CD4-positive, alpha-beta memory T cell (primary cell): ENCODE measurements at regions not wholly inside any gene's neighbourhood (a gene's known extent, or its start where the extent isn't known, plus 50 kb on each side); places are given as distances from the start of the nearest gene placed in this dataset.

Experiments used
- CTCF ChIA-PET: fragments of 350-600 bp; sonication (Branson Sonifier 250); formaldehyde crosslinking; loops from one replicate; lab custom pipeline; 2021; ENCODE audit warnings: inconsistent platforms; ENCODE audit not compliant: partially characterized antibody; lab: Charles Lee
- POLR2A ChIA-PET: fragments of 350-600 bp; sonication (Branson Sonifier 250); formaldehyde crosslinking; loops from one replicate; lab custom pipeline; 2021; ENCODE audit not compliant: partially characterized antibody; lab: Charles Lee
- DNase-seq, 5 donors: peaks; one replicate each; pipeline versions ENCODE4 v3.0.0 to v3.0.0-alpha.2; 2020 to 2022; ENCODE audit warnings: mixed read lengths in 1 of 5
- H3K27ac ChIP-seq: one replicate; pipeline ENCODE4 v1.7.0; 2013; ENCODE audit warnings: low read depth, low read length
- H3K27me3 ChIP-seq: 2 replicates; pipeline ENCODE4 v1.7.0; 2013; ENCODE audit warnings: mild to moderate bottlenecking, low read length, moderate library complexity; ENCODE audit not compliant: insufficient read depth
- H3K36me3 ChIP-seq: 2 replicates; pipeline ENCODE4 v1.7.0; 2013; ENCODE audit warnings: mild to moderate bottlenecking, low read length, moderate library complexity; ENCODE audit not compliant: insufficient read depth
- H3K4me1 ChIP-seq: 2 replicates; pipeline ENCODE4 v1.7.0; 2013; ENCODE audit warnings: mild to moderate bottlenecking, low read length, moderate library complexity; ENCODE audit not compliant: insufficient read depth
- H3K4me3 ChIP-seq, 2 donors: one replicate each; pipeline ENCODE4 v1.7.0; 2013; ENCODE audit warnings: low read length in 2 of 2, mild to moderate bottlenecking in 1 of 2
- H3K9me3 ChIP-seq, 2 donors: one replicate each; pipeline ENCODE4 v1.7.0; 2013; ENCODE audit warnings: low read length in 2 of 2, control low read depth in 1 of 2; ENCODE audit not compliant: control insufficient read depth in 1 of 2
- H3K27ac Mint-ChIP-seq, 7 donors: one replicate each; pipeline ENCODE4 v1.8.0; 2020 to 2021; ENCODE audit warnings: mixed read lengths in 7 of 7, mild to moderate bottlenecking in 6 of 7, inconsistent platforms in 3 of 7, moderate library complexity in 3 of 7
- H3K27me3 Mint-ChIP-seq, 2 donors: one replicate each; pipeline ENCODE4 v1.8.0; 2020 to 2021; ENCODE audit warnings: mixed read lengths in 2 of 2
- H3K36me3 Mint-ChIP-seq, 2 donors: one replicate each; pipeline ENCODE4 v1.8.0; 2020 to 2021; ENCODE audit warnings: mixed read lengths in 2 of 2, inconsistent platforms in 1 of 2, mild to moderate bottlenecking in 1 of 2
- H3K4me1 Mint-ChIP-seq, 4 donors: one replicate each; pipeline ENCODE4 v1.8.0; 2020 to 2021; ENCODE audit warnings: mixed read lengths in 4 of 4, mild to moderate bottlenecking in 1 of 4
- H3K4me3 Mint-ChIP-seq, 8 donors: one replicate each; pipeline ENCODE4 v1.8.0; 2020 to 2021; ENCODE audit warnings: mixed read lengths in 8 of 8, mild to moderate bottlenecking in 7 of 8, moderate library complexity in 6 of 8, inconsistent platforms in 3 of 8
- H3K9me3 Mint-ChIP-seq, 8 donors: one replicate each; pipeline ENCODE4 v1.8.0; 2020 to 2021; ENCODE audit warnings: mixed read lengths in 8 of 8, mild to moderate bottlenecking in 5 of 8, inconsistent platforms in 3 of 8, moderate library complexity in 1 of 8
- intact Hi-C: fragments of 100-400 bp; cut with micrococcal nuclease; formaldehyde crosslinking; loops from one replicate; pipeline ENCODE4 v1.15.1; 2023

DNA sequence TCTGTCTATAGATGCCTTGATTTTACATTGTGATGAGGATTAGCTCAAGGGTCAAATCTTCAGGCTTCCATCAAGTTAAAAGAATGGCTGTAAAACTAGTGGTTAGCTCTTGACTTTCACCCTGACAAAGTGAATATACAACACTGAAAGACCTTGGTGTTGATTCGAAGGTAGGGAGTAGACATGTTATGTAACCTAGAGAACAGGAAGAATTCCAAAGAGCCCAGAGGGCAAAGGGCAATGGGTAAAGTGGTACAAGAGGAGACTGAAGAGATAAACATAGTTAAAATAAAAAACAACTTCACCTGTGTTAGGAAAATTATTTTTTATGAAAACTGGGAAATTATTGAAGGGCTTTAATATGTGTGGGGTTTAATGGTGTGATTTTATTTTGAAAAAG, 833.2 kb upstream of the KLHL1 start:
- Mint-ChIP-seq H3K27me3 (no peaks in the 10 kb centered on the region), H3K9me3 (peaks cover 0 to 8% (median 1%) of the 10 kb centered on the region in 8 donors), H3K4me1 (no peaks in the 10 kb centered on the region), H3K27ac (no peak overlapping the region), H3K36me3 (no peaks in the 10 kb centered on the region), H3K4me3 (no peak overlapping the region)
- DNase-seq: no peak
- CTCF ChIA-PET: no interaction called here
- no peaks in the 10 kb centered on the region for H3K9me3 ChIP-seq
- intact Hi-C loops: no loop called here
- no peaks in the 10 kb centered on the region for H3K4me1 ChIP-seq
- no peak overlapping the region for H3K4me3 ChIP-seq
- no peaks in the 10 kb centered on the region for H3K27me3 ChIP-seq
- POLR2A ChIA-PET: no interaction called here
- H3K36me3 ChIP-seq: no peaks in the 10 kb centered on the region
- no peak overlapping the region for H3K27ac ChIP-seq

DNA sequence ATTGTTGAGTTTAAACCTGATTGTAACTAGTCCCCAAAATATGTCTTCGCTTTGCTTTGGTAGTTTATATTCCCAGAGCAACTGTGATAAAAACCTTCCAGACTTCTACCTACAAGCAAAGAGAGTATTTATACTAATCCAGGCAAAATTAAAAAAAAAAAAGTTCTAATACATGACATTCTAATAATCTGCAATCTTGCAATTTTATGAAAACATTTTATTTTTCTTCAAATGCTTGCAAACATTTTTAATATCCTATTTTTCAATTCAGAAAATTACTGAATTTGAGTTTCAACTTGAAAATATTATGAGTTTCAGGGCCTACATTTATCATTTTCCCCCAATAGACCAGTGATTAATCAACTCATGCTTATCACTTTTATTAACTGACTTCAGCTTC, 830.2 kb upstream of the KLHL1 start:
- no peaks in the 10 kb centered on the region for H3K4me1 ChIP-seq
- CTCF ChIA-PET: no interaction called here
- intact Hi-C loops: no loop called here
- Mint-ChIP-seq H3K4me1 (no peaks in the 10 kb centered on the region), H3K27ac (no peak overlapping the region), H3K9me3 (peaks cover 0 to 9% (median under 1%) of the 10 kb centered on the region in 8 donors), H3K4me3 (no peak overlapping the region), H3K36me3 (no peaks in the 10 kb centered on the region), H3K27me3 (no peaks in the 10 kb centered on the region)
- H3K27ac ChIP-seq: no peak overlapping the region
- no peak overlapping the region for H3K4me3 ChIP-seq
- POLR2A ChIA-PET: no interaction called here
- H3K27me3 ChIP-seq: no peaks in the 10 kb centered on the region
- DNase-seq: no peak
- H3K9me3 ChIP-seq: no peaks in the 10 kb centered on the region
- H3K36me3 ChIP-seq: no peaks in the 10 kb centered on the region

DNA sequence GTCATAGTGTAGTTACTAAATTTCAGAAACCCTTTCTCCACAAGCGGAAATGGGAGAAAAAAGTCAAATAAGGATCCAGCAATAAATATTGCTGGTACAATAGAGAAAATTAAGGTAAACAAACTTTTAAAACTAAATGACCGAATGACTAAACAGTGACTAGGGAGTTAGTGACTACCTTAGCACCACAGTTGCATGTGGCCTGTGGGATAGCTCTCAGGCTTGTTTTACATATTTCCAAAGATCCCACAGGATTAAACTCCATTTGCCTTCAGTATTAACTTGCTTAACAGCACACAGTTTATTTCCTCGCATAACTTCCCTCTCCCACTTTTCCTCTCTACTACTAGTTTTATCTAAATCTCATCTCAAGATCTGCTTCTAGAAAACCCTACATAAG, 824.3 kb upstream of the KLHL1 start:
- Histone ChIP-seq H3K27ac (no peak overlapping the region), H3K36me3 (no peaks in the 10 kb centered on the region), H3K4me1 (no peaks in the 10 kb centered on the region), H3K27me3 (no peaks in the 10 kb centered on the region), H3K4me3 (no peak overlapping the region), H3K9me3 (no peaks in the 10 kb centered on the region)
- intact Hi-C loops: no loop called here
- no peaks in the 10 kb centered on the region for H3K4me1 Mint-ChIP-seq
- POLR2A ChIA-PET: no interaction called here
- peaks cover 0 to 9% (median 0%) of the 10 kb centered on the region in 8 donors for H3K9me3 Mint-ChIP-seq
- H3K27ac Mint-ChIP-seq: no peak overlapping the region
- H3K27me3 Mint-ChIP-seq: no peaks in the 10 kb centered on the region
- no peak for DNase-seq
- CTCF ChIA-PET: no interaction called here
- H3K4me3 Mint-ChIP-seq: no peak overlapping the region
- H3K36me3 Mint-ChIP-seq: no peaks in the 10 kb centered on the region

DNA sequence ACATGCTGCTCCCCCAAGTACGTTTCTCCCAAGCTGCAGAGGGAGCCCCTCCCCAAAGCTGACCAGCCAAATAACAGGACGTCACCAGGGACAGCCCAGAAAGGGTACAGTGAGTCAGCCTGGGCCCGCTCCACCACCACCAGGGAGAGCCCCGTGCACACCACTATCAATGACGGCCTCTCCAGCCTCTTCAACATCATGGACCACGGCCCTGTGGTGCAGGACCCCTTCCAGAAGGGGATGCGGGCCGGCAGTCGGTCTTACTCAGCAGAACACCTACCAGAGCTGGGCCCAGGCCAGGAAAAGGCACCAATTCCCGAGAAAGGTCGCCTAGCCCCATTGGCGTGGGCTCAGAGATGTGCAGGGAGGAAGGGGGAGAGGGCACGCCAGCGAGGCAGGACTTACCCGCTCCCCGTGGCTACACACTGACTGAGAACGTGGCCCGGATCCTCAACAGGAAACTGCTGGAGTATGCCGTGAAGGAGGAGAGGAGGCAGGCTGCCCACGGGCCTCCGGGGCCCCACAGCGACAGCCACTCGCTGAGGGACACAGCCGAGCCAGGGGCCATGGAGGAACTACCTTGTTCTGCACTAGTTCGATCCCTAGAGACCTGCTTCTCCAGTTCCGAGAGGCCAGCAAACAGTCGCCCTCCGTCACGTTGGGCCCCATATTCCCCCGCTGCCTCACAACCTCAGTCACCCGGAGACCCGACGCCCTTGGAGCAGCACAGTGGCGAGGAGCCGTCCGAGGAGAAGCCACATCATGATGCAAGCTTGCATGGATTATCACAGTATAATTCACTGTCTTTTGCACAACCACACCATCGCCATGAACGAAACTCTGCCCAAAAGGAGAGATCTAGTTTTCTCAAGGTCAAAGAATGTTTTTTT, 815.9 kb upstream of the KLHL1 start:
- no peak for DNase-seq
- Histone ChIP-seq H3K4me1 (no peaks in the 10 kb centered on the region), H3K9me3 (no peaks in the 10 kb centered on the region), H3K4me3 (no peak overlapping the region), H3K27ac (no peak overlapping the region), H3K36me3 (no peaks in the 10 kb centered on the region), H3K27me3 (no peaks in the 10 kb centered on the region)
- POLR2A ChIA-PET: no interaction called here
- H3K4me3 Mint-ChIP-seq: no peak overlapping the region
- intact Hi-C loops: no loop called here
- CTCF ChIA-PET: no interaction called here
- no peaks in the 10 kb centered on the region for H3K36me3 Mint-ChIP-seq
- H3K27ac Mint-ChIP-seq: no peak overlapping the region
- no peaks in the 10 kb centered on the region for H3K4me1 Mint-ChIP-seq
- no peaks in the 10 kb centered on the region for H3K27me3 Mint-ChIP-seq
- peaks cover 0 to 10% (median 0%) of the 10 kb centered on the region in 8 donors for H3K9me3 Mint-ChIP-seq

DNA sequence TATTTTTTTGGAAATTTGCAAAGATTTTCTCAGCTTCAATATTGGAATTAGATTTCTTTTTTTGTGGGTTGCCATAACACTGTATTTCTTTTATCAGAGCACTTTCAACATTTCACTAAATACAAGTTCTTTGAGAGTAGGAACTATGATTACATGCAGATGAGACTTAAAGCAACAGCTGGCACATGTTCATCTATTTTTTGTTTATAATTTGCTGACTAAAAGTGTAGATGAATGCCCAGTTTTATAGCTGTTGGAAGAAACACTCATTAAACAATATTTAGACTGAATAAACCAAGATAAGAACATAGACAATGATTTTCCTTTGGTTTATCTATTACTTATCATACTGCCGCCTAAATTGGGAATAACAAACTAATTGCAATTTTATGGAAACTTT, 803.0 kb upstream of the KLHL1 start:
- no peaks in the 10 kb centered on the region for H3K27me3 ChIP-seq
- intact Hi-C loops: no loop called here
- H3K4me3 ChIP-seq: no peak overlapping the region
- no peak overlapping the region for H3K27ac Mint-ChIP-seq
- H3K4me1 Mint-ChIP-seq: no peaks in the 10 kb centered on the region
- no peaks in the 10 kb centered on the region for H3K4me1 ChIP-seq
- ChIA-PET CTCF (interaction anchor here (1.0 kb wide), 1 partner anchor 11 kb away, joined by 3 read pairs; no protein-coding TSS in a partner anchor), POLR2A (no interaction called here)
- H3K27me3 Mint-ChIP-seq: no peaks in the 10 kb centered on the region
- H3K9me3 ChIP-seq: no peaks in the 10 kb centered on the region
- no peak for DNase-seq
- peaks cover 0 to 7% (median 0%) of the 10 kb centered on the region in 8 donors for H3K9me3 Mint-ChIP-seq
- no peak overlapping the region for H3K27ac ChIP-seq
- no peak overlapping the region for H3K4me3 Mint-ChIP-seq
- H3K36me3 Mint-ChIP-seq: no peaks in the 10 kb centered on the region
- no peaks in the 10 kb centered on the region for H3K36me3 ChIP-seq

DNA sequence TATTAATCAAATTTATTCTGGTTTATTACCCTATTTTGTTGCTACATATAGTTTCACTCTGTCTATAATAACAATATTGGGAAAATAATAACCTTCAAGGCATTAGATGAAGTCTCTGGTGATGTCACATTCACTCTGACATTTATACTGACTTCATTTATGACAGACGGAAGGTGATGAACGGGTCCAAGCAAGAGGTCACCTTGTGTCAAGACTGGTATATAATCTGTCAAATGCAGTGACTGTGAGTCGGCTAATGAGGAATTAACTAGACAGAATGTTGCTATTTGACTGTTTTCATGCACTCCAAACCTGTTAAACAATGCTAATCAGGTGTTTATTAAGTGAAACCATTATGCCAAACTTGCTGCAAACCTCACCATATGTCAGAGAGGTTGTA, 800.5 kb upstream of the KLHL1 start:
- H3K4me1 ChIP-seq: no peaks in the 10 kb centered on the region
- H3K27ac ChIP-seq: no peak overlapping the region
- CTCF ChIA-PET: no interaction called here
- H3K27ac Mint-ChIP-seq: no peak overlapping the region
- no peaks in the 10 kb centered on the region for H3K4me1 Mint-ChIP-seq
- H3K27me3 Mint-ChIP-seq: no peaks in the 10 kb centered on the region
- no peak overlapping the region for H3K4me3 ChIP-seq
- intact Hi-C loops: no loop called here
- no peaks in the 10 kb centered on the region for H3K27me3 ChIP-seq
- no peaks in the 10 kb centered on the region for H3K9me3 ChIP-seq
- POLR2A ChIA-PET: no interaction called here
- no peak for DNase-seq
- H3K9me3 Mint-ChIP-seq: peaks cover 0 to 6% (median 0%) of the 10 kb centered on the region in 8 donors
- no peak overlapping the region for H3K4me3 Mint-ChIP-seq
- H3K36me3 ChIP-seq: no peaks in the 10 kb centered on the region
- no peaks in the 10 kb centered on the region for H3K36me3 Mint-ChIP-seq

DNA sequence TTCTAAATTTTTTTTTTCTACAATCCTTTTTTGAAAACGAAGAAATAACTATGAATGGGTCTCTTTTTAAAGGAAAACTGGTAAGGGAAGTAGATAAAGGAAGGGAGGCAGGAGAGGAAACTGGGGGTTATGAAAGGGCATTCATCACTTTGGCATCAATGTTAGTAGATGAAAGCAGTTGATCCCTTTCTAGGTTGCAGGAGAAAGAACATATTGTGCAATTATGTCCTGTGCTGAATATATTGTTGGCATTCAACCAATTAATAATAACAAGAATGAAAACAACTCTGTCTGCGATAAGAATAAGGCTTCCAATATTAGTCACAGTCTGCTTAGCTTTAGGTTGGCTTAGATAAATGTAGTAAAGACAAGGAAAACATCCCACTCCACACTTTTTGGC, 796.8 kb upstream of the KLHL1 start:
- Mint-ChIP-seq H3K27ac (no peak overlapping the region), H3K36me3 (no peaks in the 10 kb centered on the region), H3K9me3 (peaks cover 0 to 8% (median under 1%) of the 10 kb centered on the region in 8 donors), H3K27me3 (no peaks in the 10 kb centered on the region), H3K4me3 (no peak overlapping the region), H3K4me1 (no peaks in the 10 kb centered on the region)
- Histone ChIP-seq H3K36me3 (no peaks in the 10 kb centered on the region), H3K4me3 (no peak overlapping the region), H3K9me3 (no peaks in the 10 kb centered on the region), H3K27ac (no peak overlapping the region), H3K4me1 (no peaks in the 10 kb centered on the region), H3K27me3 (no peaks in the 10 kb centered on the region)
- no peak for DNase-seq
- ChIA-PET POLR2A (no interaction called here), CTCF (no interaction called here)
- intact Hi-C loops: no loop called here
